GM19463 (cell line): ENCODE measurements at regions not wholly inside any gene's neighbourhood (a gene's known extent, or its start where the extent isn't known, plus 50 kb on each side); places are given as distances from the start of the nearest gene placed in this dataset.

Experiments used
- ATAC-seq: cut with Tn5 transposase; IDR thresholded peaks from one replicate; pipeline ENCODE4 v1.9.1; 2021; ENCODE audit warnings: mild to moderate bottlenecking, moderate library complexity; ENCODE audit not compliant: unreplicated experiment

DNA sequence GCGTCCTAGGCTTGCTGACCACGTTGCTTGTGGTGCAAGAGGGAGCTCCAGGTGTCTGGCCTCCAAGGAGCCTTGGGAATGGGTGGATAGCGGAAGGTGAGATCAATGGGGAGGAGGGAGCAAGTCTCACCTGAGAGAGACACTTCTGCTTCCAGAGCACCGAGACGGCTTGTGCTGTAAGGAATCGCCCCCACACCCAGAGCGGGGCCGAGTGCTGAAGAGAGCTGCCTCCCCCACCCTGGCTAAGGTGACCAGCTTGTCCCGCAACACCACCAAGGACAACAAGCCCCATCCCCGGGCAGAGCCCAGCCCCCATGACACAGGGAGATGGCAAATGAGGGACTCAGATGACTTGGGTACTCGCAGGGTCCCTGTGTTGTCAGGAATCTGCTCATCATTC lies 485.6 kb downstream of the NPHP4 start:
- no peak for ATAC-seq

- no peak for ATAC-seq
These were observed 486.3 kb downstream of the NPHP4 start for GRCh38 chr1:5505944-5506343.

DNA sequence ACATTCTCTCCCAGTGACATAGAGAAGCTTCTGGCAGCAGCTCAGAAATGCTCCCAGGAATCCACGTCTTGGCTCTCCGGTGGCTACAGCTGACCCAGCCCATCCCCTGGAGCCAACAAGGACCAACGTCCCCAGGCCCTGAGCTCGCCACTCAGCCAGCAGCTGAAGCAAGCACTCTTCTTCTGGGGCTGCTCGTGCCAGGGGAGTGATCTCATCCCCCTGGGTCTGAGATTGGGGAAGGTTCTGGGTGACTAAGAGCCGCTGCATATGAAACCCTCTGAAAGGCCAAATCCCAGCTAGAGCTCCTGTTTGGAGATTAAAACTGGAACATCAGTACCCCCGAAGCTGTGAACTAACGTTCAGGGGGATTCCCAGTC lies 487.9 kb downstream of the NPHP4 start:
- no peak for ATAC-seq

- ATAC-seq = no peak
These were observed 488.5 kb downstream of the NPHP4 start for GRCh38 chr1:5503556-5504363.

DNA sequence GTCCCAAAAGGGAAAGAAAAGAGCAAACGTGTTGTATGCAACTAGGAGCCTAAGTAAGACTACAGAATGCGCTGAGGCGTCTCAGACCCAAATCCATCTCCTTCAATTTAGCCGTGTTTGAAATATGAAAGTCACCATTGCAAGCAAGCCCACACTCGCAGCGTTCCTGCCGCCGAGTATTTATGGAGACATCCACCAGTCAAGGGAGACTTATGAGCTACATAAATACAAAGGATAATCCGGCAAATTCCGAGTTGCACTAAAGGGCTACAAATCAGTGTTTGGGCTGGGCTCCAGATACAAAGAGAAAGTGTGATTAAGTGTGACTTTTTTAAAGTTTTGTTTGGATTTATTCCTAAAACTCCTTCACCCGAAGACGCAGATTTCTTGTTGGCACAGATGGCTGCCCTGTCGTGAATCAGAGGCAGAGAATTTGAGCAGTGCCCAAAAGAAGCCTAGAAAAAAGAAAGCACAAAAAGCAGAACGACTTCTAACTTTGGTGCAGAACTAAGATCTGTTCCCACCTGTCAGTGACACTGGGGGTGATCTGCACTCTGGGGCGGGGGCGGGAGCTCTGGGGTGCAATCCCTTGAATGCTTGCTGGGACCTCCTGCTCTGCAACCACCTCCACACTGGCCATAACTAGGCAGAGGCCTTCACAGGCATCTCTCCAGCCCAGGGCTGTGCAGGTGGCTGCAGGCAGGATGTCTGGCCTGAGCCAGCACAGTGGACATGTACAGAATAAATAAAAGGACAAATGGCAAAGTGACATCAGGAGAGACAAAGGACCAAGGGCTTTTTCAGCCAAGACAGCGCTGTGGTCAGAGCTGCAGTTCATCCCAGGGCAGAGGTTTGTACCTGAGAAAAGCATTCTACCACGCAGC lies 489.7 kb downstream of the NPHP4 start:
- no peak for ATAC-seq

GRCh38 chr1:5501206-5501930 lies 490.9 kb downstream of the NPHP4 start:
- ATAC-seq = no peak

- no peak for ATAC-seq
These were observed 491.7 kb downstream of the NPHP4 start for GRCh38 chr1:5500541-5500940.

DNA sequence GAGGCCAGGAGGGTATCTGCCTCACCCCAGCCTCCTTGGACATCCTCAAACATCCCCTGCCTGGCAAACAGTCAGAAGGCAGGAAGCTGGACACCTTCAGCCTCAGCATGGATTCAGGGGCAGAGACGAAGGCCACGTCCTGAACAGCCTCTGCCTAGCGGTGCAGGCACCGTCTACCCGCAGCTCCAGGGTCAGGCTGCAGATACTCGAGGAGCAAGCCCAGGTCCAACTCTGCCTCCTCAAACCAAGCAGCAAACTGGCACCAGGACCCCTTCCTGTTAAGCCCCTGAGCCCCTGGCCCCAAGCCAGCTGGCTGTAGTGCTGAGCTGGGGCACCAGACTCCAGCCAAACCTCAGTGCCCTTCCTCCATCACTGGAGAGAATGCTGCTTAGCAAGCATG lies 494.7 kb downstream of the NPHP4 start:
- no peak for ATAC-seq

- no peak for ATAC-seq
These were observed 496.4 kb downstream of the NPHP4 start for GRCh38 chr1:5495596-5496410.

GRCh38 chr1:5494518-5494917 lies 497.7 kb downstream of the NPHP4 start:
- ATAC-seq = no peak

DNA sequence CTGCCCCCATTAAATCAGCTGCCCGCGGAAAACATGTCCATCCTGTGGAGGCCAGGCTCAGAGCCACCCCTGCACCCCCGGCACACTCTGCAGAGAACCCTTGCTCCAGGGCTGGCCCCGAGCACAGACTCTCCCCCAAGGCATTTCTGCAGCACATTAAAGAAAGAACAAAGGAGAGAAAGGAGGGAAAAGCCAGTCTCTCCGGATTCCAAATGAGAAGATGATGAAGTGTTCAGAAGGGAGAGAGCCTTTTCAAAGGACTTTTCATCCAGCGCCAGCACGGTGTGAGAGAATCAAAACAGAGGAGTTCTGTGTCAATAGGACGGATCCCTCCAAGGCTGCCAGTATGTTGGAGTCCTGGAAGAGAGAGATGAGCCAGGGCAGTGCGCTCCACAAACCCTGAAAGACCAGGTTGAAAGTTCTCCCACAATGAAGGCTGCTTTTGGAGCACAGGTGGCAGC lies 498.3 kb downstream of the NPHP4 start:
- ATAC-seq = no peak

GRCh38 chr1:5493275-5493674 lies 498.9 kb downstream of the NPHP4 start:
- no peak for ATAC-seq

- ATAC-seq = no peak
These were observed 499.4 kb downstream of the NPHP4 start for GRCh38 chr1:5492846-5493245.

- no peak for ATAC-seq
These were observed 500.9 kb downstream of the NPHP4 start for GRCh38 chr1:5491207-5491904.

DNA sequence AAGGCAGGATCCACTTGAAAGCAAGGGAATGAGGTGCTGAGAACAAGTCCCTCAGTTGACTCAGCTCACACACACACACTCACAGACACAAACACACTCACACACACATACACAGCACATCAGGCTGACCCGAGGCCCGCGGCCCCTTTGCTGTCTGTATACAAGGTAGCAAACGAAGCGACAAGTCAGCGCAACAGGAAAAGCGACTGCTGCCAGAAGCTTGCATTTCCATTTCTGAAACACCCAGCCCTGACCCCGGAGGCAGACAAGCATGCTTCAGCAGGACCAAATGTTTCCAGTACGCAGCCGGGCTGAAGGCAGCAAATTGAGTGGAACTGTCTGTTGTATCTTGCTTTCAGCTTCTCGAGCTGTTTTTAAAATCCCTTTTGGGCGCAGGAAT lies 501.6 kb downstream of the NPHP4 start:
- no peak for ATAC-seq

GRCh38 chr1:5488448-5488847 lies 503.8 kb downstream of the NPHP4 start:
- ATAC-seq = no peak

GRCh38 chr1:5485968-5486696 lies 506.1 kb downstream of the NPHP4 start:
- ATAC-seq = no peak

GRCh38 chr1:5485436-5485835 lies 506.8 kb downstream of the NPHP4 start:
- no peak for ATAC-seq

GRCh38 chr1:5484451-5485165 lies 507.6 kb downstream of the NPHP4 start:
- no peak for ATAC-seq
